Panc1 (cell line): ENCODE measurements at regions not wholly inside any gene's neighbourhood (a gene's known extent, or its start where the extent isn't known, plus 50 kb on each side); places are given as distances from the start of the nearest gene placed in this dataset.
"Not testable (repeated sequence)": the region's sequence is repeated elsewhere in the genome, so short reads cannot be mapped to it uniquely, and the experiment has no call there.

Experiments used
- ATAC-seq: fragments of 200-7000 bp; cut with Tn5 transposase; 2 replicates; pipeline ENCODE4 v1.9.1; 2020; ENCODE audit warnings: mild to moderate bottlenecking, moderate library complexity
- BruUV-seq: library from RNA; stranded (reverse); fragments of 400-500 nt; replicated peaks from 2 replicates; lab custom pipeline; 2021; lab: Mats Ljungman, UMichigan
- CTCF ChIA-PET: fragments of 300-600 bp; sonication (Branson Sonifier 250); formaldehyde crosslinking; loops from one replicate; lab custom pipeline; 2022; ENCODE audit warnings: antibody characterized with exemption; lab: Charles Lee
- POLR2A ChIA-PET: fragments of 300-600 bp; sonication (Branson Sonifier 250); formaldehyde crosslinking; loops from one replicate; lab custom pipeline; 2022; ENCODE audit warnings: antibody characterized with exemption; lab: Charles Lee
- DNase-seq: peaks from one replicate; pipeline ENCODE4 v3.0.0-alpha.2; 2010; ENCODE audit warnings: low read depth, low spot score
- H3K27ac ChIP-seq: 2 replicates; pipeline ENCODE4 v1.5.1; 2011; ENCODE audit warnings: mild to moderate bottlenecking, low read length, inconsistent platforms
- H3K27me3 ChIP-seq: fragments of 200-500 bp; sonication (Bioruptor generic); 2 replicates; pipeline ENCODE4 v1.6.0; 2014; ENCODE audit warnings: low read length, inconsistent platforms; ENCODE audit not compliant: control insufficient read depth, insufficient read depth
- H3K36me3 ChIP-seq: fragments of 200-500 bp; sonication (Bioruptor generic); 2 replicates; pipeline ENCODE4 v1.5.1; 2014; ENCODE audit warnings: inconsistent platforms, mild to moderate bottlenecking, low read length, moderate library complexity; ENCODE audit not compliant: control insufficient read depth, insufficient read depth
- H3K4me1 ChIP-seq: 2 replicates; pipeline ENCODE4 v1.5.1; 2011; ENCODE audit warnings: inconsistent platforms, mild to moderate bottlenecking, low read length, moderate library complexity; ENCODE audit not compliant: control insufficient read depth, insufficient read depth
- H3K4me3 ChIP-seq, 2 experiments: 2 replicates each; pipeline ENCODE4 v1.5.1; 2011 to 2012; ENCODE audit warnings: low read depth in 2 of 2, low read length in 2 of 2, mild to moderate bottlenecking in 2 of 2, inconsistent platforms in 1 of 2, moderate library complexity in 1 of 2
- H3K9me3 ChIP-seq: fragments of 200-500 bp; sonication (Bioruptor generic); 2 replicates; pipeline ENCODE4 v1.5.1; 2014; ENCODE audit warnings: low read depth, mild to moderate bottlenecking, inconsistent platforms, low read length, moderate library complexity; ENCODE audit not compliant: control insufficient read depth, insufficient read depth
- POLR2AphosphoS5 ChIP-seq: IDR thresholded peaks from 2 replicates; pipeline ENCODE4 v1.6.1; 2012; ENCODE audit warnings: mild to moderate bottlenecking, low read depth, low read length, moderate library complexity
- SIN3A ChIP-seq: IDR thresholded peaks from 2 replicates; pipeline ENCODE4 v1.6.1; 2012; ENCODE audit warnings: low read depth, mild to moderate bottlenecking, low read length, moderate library complexity, borderline replicate concordance; ENCODE audit not compliant: insufficient read depth
- TCF7L2 ChIP-seq: IDR thresholded peaks from 2 replicates; pipeline ENCODE4 v1.6.1; 2011; ENCODE audit warnings: mild to moderate bottlenecking, low read depth, low read length, inconsistent platforms
- in situ Hi-C: cut with HindIII; loops from 2 replicates; pipeline ENCODE4 v1.10.0; 2016; ENCODE audit warnings: low sequenced_read_pairs, low pct_unique_long_range_greater_than_20kb
- intact Hi-C: fragments of 100-400 bp; cut with micrococcal nuclease; formaldehyde crosslinking; loops from one replicate; pipeline ENCODE4 v1.10.0; 2022; ENCODE audit not compliant: unreplicated experiment
- TF ChIP-seq, protein P1 (sequence below), 2 experiments: IDR thresholded peaks; 2 replicates each; pipeline ENCODE4 v1.6.1; 2011 to 2012; ENCODE audit warnings: low read depth in 2 of 2, control low read depth in 1 of 2, low read length in 1 of 2, mild to moderate bottlenecking in 1 of 2, moderate library complexity in 1 of 2; ENCODE audit not compliant: insufficient read depth in 1 of 2
- TF ChIP-seq, protein P2 (sequence below): fragments of 450-650 bp; IDR thresholded peaks from 2 replicates; pipeline ENCODE4 v1.5.1; 2017; ENCODE audit warnings: mild to moderate bottlenecking

DNA sequence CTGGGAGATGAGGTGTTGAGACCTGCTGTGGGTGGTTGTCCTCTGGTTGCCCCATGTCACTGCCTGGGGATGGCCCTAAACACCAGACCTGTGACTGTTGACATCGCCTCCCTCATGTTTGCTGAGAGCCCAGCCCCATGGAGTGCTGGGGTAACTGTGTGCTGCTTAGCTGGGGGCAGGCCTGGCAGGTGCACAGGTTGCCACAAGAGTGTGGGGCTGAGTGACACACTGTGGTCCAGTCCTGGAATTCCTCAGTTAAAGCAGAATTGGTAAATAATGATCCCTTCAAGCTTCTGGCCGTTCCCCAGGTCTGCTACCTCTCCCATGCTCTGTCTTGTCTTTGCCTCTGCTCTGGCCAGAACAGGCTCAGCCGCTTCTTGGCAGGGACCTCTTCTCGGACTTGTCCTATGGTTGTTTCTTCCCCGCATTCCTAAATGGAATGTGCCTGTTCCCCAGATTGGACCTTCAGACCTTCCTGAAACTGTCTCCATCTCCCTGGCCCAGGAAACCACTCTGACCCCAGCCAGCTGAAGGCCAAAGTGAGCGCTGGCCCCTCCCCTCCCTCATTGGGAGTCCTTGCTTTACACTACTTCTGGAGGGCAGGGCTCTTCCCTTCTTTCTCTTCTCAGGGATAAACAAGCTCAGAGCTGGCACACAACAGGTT, 61.2 kb upstream of the PITX1 start:
- no peaks in the 10 kb centered on the region for H3K9me3 ChIP-seq
- POLR2A ChIA-PET = no interaction called here
- H3K4me1 ChIP-seq = no peaks in the 10 kb centered on the region
- intact Hi-C loops (no loop called here), in situ Hi-C loops (no loop called here)
- TF ChIP-seq TCF7L2 (no peak), POLR2AphosphoS5 (no peak), SIN3A (no peak)
- TF ChIP-seq, protein P1, sequence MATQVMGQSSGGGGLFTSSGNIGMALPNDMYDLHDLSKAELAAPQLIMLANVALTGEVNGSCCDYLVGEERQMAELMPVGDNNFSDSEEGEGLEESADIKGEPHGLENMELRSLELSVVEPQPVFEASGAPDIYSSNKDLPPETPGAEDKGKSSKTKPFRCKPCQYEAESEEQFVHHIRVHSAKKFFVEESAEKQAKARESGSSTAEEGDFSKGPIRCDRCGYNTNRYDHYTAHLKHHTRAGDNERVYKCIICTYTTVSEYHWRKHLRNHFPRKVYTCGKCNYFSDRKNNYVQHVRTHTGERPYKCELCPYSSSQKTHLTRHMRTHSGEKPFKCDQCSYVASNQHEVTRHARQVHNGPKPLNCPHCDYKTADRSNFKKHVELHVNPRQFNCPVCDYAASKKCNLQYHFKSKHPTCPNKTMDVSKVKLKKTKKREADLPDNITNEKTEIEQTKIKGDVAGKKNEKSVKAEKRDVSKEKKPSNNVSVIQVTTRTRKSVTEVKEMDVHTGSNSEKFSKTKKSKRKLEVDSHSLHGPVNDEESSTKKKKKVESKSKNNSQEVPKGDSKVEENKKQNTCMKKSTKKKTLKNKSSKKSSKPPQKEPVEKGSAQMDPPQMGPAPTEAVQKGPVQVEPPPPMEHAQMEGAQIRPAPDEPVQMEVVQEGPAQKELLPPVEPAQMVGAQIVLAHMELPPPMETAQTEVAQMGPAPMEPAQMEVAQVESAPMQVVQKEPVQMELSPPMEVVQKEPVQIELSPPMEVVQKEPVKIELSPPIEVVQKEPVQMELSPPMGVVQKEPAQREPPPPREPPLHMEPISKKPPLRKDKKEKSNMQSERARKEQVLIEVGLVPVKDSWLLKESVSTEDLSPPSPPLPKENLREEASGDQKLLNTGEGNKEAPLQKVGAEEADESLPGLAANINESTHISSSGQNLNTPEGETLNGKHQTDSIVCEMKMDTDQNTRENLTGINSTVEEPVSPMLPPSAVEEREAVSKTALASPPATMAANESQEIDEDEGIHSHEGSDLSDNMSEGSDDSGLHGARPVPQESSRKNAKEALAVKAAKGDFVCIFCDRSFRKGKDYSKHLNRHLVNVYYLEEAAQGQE (IDR thresholded peaks at IDR 0.05; ENCODE audit: insufficient read depth in 1 of 2, low read depth in 2 of 2, low read length in 1 of 2) = no peak
- TF ChIP-seq, protein P2, sequence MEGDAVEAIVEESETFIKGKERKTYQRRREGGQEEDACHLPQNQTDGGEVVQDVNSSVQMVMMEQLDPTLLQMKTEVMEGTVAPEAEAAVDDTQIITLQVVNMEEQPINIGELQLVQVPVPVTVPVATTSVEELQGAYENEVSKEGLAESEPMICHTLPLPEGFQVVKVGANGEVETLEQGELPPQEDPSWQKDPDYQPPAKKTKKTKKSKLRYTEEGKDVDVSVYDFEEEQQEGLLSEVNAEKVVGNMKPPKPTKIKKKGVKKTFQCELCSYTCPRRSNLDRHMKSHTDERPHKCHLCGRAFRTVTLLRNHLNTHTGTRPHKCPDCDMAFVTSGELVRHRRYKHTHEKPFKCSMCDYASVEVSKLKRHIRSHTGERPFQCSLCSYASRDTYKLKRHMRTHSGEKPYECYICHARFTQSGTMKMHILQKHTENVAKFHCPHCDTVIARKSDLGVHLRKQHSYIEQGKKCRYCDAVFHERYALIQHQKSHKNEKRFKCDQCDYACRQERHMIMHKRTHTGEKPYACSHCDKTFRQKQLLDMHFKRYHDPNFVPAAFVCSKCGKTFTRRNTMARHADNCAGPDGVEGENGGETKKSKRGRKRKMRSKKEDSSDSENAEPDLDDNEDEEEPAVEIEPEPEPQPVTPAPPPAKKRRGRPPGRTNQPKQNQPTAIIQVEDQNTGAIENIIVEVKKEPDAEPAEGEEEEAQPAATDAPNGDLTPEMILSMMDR = no peak
- H3K27ac ChIP-seq = no peak overlapping the region
- no peaks in the 10 kb centered on the region for H3K36me3 ChIP-seq
- CTCF ChIA-PET = no interaction called here
- no peaks in the 10 kb centered on the region for H3K27me3 ChIP-seq
- no peak for DNase-seq
- BruUV-seq = no TSS peak
- H3K4me3 ChIP-seq = no peak overlapping the region
- no peak for ATAC-seq

DNA sequence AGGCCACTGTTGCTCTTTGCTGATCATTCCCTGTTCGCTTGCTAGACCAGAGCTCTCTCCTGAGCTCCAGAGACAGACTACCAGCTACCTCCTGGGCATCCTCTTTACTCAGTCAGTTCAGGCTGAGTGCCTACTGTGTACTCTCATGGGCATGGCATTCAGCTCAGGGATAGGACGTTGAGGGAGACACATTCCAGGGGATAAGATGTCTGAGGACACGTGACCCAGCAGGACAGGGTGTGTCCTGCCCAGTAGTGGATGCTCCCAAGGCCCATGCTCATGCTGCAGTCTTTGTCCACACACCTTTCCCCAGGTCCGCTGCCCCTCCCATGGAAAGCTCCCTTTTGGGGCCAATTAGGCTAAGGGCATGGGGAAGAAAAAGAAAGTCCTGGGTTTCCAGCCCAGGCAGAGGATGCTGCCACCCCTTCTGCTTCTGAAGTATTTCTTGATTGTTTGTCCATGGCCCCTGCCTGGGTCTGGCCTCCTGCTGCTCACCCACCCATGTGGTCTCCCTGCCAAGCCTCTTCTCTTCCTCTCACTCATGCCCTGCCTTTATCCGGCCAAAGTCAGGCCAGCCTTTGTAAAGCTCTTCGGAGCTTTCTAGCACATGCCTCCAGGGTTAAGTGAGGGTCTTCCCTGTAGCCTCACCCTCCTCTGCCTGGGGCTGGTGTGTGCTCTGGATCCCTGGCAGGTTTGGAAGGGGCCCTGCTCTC, 60.5 kb upstream of the PITX1 start:
- Histone ChIP-seq H3K9me3 (no peaks in the 10 kb centered on the region), H3K4me1 (no peaks in the 10 kb centered on the region), H3K27ac (no peak overlapping the region), H3K4me3 (no peak overlapping the region), H3K27me3 (no peaks in the 10 kb centered on the region), H3K36me3 (no peaks in the 10 kb centered on the region)
- in situ Hi-C loops (no loop called here), intact Hi-C loops (no loop called here)
- CTCF ChIA-PET = no interaction called here
- no peak for DNase-seq
- no TSS peak for BruUV-seq
- no peak for TF ChIP-seq SIN3A
- TF ChIP-seq, protein P2 = no peak
- TF ChIP-seq, protein P1 (IDR thresholded peaks at IDR 0.05; ENCODE audit: insufficient read depth in 1 of 2, low read depth in 2 of 2, low read length in 1 of 2) = no peak
- TF ChIP-seq TCF7L2 = no peak
- TF ChIP-seq POLR2AphosphoS5 = no peak
- ATAC-seq = no peak
- POLR2A ChIA-PET = no interaction called here

DNA sequence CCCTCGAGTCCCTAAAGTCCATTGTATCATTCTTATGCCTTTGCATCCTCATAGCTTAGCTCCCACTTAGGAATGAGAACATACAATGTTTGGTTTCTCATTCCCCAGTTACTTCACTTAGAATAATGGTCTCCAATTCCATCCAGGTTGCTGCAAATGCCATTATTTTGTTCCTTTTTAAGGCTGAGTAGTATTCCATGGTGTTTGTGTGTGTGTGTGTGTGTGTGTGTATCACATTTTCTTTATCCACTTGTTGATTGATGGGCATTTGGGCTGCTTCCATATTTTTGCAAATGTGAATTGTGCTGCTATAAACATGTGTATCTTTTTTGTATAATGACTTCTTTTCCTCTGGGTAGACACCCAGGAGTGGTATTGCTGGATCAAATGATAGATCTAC, 59.5 kb upstream of the PITX1 start:
- intact Hi-C loops, H3K9me3 ChIP-seq, H3K4me1 ChIP-seq, in situ Hi-C loops, H3K4me3 ChIP-seq, ATAC-seq, H3K36me3 ChIP-seq, H3K27ac ChIP-seq, BruUV-seq, POLR2A ChIA-PET, H3K27me3 ChIP-seq, DNase-seq: not testable (repeated sequence)
- CTCF ChIA-PET = interaction anchor here (0.7 kb wide), 1 partner anchor 10 kb away, joined by 5 read pairs; no protein-coding TSS in a partner anchor
